ENCODE measurements at regions not wholly inside any gene's neighbourhood (a gene's known extent, or its start where the extent isn't known, plus 50 kb on each side); places are given as distances from the start of the nearest gene placed in this dataset.

GRCh38 chrX:117215683-117216082 is 752.9 kb upstream of the CT83 start:
- Histone ChIP-seq H3K4me2 (no peak overlapping the region), H3K27ac (no peak overlapping the region), H3K4me1 (no peaks in the 10 kb centered on the region), H3K9me3 (replicated peaks in 1 of 11) (no peaks in the 10 kb centered on the region), H3K36me3 (no peaks in the 10 kb centered on the region), H3K27me3 (no peaks in the 10 kb centered on the region), H3K4me3 (no peak overlapping the region), H3K9ac (no peak overlapping the region), H4K20me1 (no peaks in the 10 kb centered on the region)
- no peak for TF ChIP-seq Cebpa-rat (IDR thresholded peaks at IDR 0.05)

- Histone ChIP-seq H3K36me3 (no peaks in the 10 kb centered on the region), H3K27me3 (no peaks in the 10 kb centered on the region), H3K27ac (no peak overlapping the region), H3K4me3 (no peak overlapping the region), H3K4me1 (no peaks in the 10 kb centered on the region), H3K4me2 (no peak overlapping the region), H3K9me3 (replicated peaks in 1 of 11) (no peaks in the 10 kb centered on the region), H3K9ac (no peak overlapping the region), H4K20me1 (no peaks in the 10 kb centered on the region)
- no peak for TF ChIP-seq Cebpa-rat (IDR thresholded peaks at IDR 0.05)
Measured at GRCh38 chrX:117196481-117196880, 733.7 kb upstream of the CT83 start.

GRCh38 chrX:117147249-117147648 is 684.5 kb upstream of the CT83 start:
- Histone ChIP-seq H3K9me3 (replicated peaks in 1 of 11) (peaks cover 0 to 9% (median 0%) of the 10 kb centered on the region in 11 experiments; a peak in 4 of 22 replicates), H3K4me3 (no peak overlapping the region), H3K36me3 (no peaks in the 10 kb centered on the region), H3K27me3 (no peaks in the 10 kb centered on the region), H3K4me2 (no peak overlapping the region), H4K20me1 (no peaks in the 10 kb centered on the region), H3K9ac (no peak overlapping the region), H3K27ac (no peak overlapping the region), H3K4me1 (peaks cover 0 to 4% (median 0%) of the 10 kb centered on the region in 10 experiments; a peak in 1 of 20 replicates)
- TF ChIP-seq Cebpa-rat (IDR thresholded peaks at IDR 0.05), result no peak

GRCh38 chrX:117138070-117138469 is 675.3 kb upstream of the CT83 start:
- Histone ChIP-seq H3K4me2 (no peak overlapping the region), H3K27ac (no peak overlapping the region), H4K20me1 (no peaks in the 10 kb centered on the region), H3K36me3 (no peaks in the 10 kb centered on the region), H3K27me3 (no peaks in the 10 kb centered on the region; a peak in 1 of 22 replicates), H3K9ac (no peak overlapping the region), H3K4me3 (no peak overlapping the region), H3K4me1 (no peaks in the 10 kb centered on the region), H3K9me3 (replicated peaks in 1 of 11) (no peaks in the 10 kb centered on the region)
- no peak for TF ChIP-seq Cebpa-rat (IDR thresholded peaks at IDR 0.05)

- H3K27ac ChIP-seq, result no peak overlapping the region
- no peaks in the 10 kb centered on the region for H4K20me1 ChIP-seq
- no peak for TF ChIP-seq Cebpa-rat (IDR thresholded peaks at IDR 0.05)
- H3K36me3 ChIP-seq, result no peaks in the 10 kb centered on the region
- H3K4me1 ChIP-seq, result no peaks in the 10 kb centered on the region
- no peaks in the 10 kb centered on the region; a peak in 1 of 22 replicates for H3K27me3 ChIP-seq
- no peak overlapping the region for H3K4me2 ChIP-seq
- H3K4me3 ChIP-seq, result no peak overlapping the region
- H3K9ac ChIP-seq, result no peak overlapping the region
- peaks cover 0 to 6% (median 0%) of the 10 kb centered on the region in 11 experiments; a peak in 2 of 22 replicates for H3K9me3 ChIP-seq (replicated peaks in 1 of 11)
Measured at GRCh38 chrX:117134983-117135382, 672.2 kb upstream of the CT83 start.

GRCh38 chrX:117120700-117121099 is 657.9 kb upstream of the CT83 start:
- no peak overlapping the region for H3K4me3 ChIP-seq
- no peaks in the 10 kb centered on the region for H3K4me1 ChIP-seq
- H3K4me2 ChIP-seq, result no peak overlapping the region
- no peaks in the 10 kb centered on the region for H3K36me3 ChIP-seq
- H4K20me1 ChIP-seq, result no peaks in the 10 kb centered on the region
- H3K9ac ChIP-seq, result no peak overlapping the region
- TF ChIP-seq Cebpa-rat (IDR thresholded peaks at IDR 0.05), result no peak
- H3K9me3 ChIP-seq (replicated peaks in 1 of 11), result peaks cover 15 to 43% (median 32%) of the 10 kb centered on the region in 11 experiments
- H3K27me3 ChIP-seq, result no peaks in the 10 kb centered on the region
- no peak overlapping the region for H3K27ac ChIP-seq

GRCh38 chrX:117096528-117096927 is 633.8 kb upstream of the CT83 start:
- H3K4me3 ChIP-seq, result no peak overlapping the region; a peak in 1 of 20 replicates
- no peak for TF ChIP-seq Cebpa-rat (IDR thresholded peaks at IDR 0.05)
- H4K20me1 ChIP-seq, result no peaks in the 10 kb centered on the region
- H3K27me3 ChIP-seq, result no peaks in the 10 kb centered on the region
- no peaks in the 10 kb centered on the region for H3K36me3 ChIP-seq
- H3K9me3 ChIP-seq (replicated peaks in 1 of 11), result peaks cover 43 to 50% (median 47%) of the 10 kb centered on the region in 11 experiments
- H3K9ac ChIP-seq, result no peak overlapping the region
- H3K4me2 ChIP-seq, result no peak overlapping the region
- H3K4me1 ChIP-seq, result no peaks in the 10 kb centered on the region
- H3K27ac ChIP-seq, result no peak overlapping the region

GRCh38 chrX:117095393-117095792 is 632.6 kb upstream of the CT83 start:
- no peak for TF ChIP-seq Cebpa-rat (IDR thresholded peaks at IDR 0.05)
- Histone ChIP-seq H3K9me3 (replicated peaks in 1 of 11) (peaks cover 45 to 50% (median 47%) of the 10 kb centered on the region in 11 experiments), H3K9ac (no peak overlapping the region), H3K4me1 (no peaks in the 10 kb centered on the region), H3K4me2 (no peak overlapping the region), H3K36me3 (no peaks in the 10 kb centered on the region), H3K27ac (no peak overlapping the region), H4K20me1 (no peaks in the 10 kb centered on the region), H3K27me3 (no peaks in the 10 kb centered on the region), H3K4me3 (no peak overlapping the region)

GRCh38 chrX:117094149-117094548 is 631.4 kb upstream of the CT83 start:
- Histone ChIP-seq H3K4me2 (no peak overlapping the region), H3K27me3 (no peaks in the 10 kb centered on the region), H3K4me1 (no peaks in the 10 kb centered on the region), H3K4me3 (no peak overlapping the region; a peak in 1 of 20 replicates), H3K9me3 (replicated peaks in 1 of 11) (peaks cover 45 to 50% (median 47%) of the 10 kb centered on the region in 11 experiments), H4K20me1 (no peaks in the 10 kb centered on the region), H3K27ac (no peak overlapping the region), H3K36me3 (no peaks in the 10 kb centered on the region), H3K9ac (no peak overlapping the region)
- TF ChIP-seq Cebpa-rat (IDR thresholded peaks at IDR 0.05), result no peak

GRCh38 chrX:117093319-117093718 is 630.5 kb upstream of the CT83 start:
- Histone ChIP-seq H3K9ac (no peak overlapping the region), H3K4me1 (no peaks in the 10 kb centered on the region), H3K4me2 (no peak overlapping the region), H3K27me3 (no peaks in the 10 kb centered on the region), H4K20me1 (no peaks in the 10 kb centered on the region), H3K4me3 (no peak overlapping the region), H3K9me3 (replicated peaks in 1 of 11) (peaks cover 45 to 50% (median 47%) of the 10 kb centered on the region in 11 experiments), H3K27ac (no peak overlapping the region), H3K36me3 (no peaks in the 10 kb centered on the region)
- no peak for TF ChIP-seq Cebpa-rat (IDR thresholded peaks at IDR 0.05)
